Heart right ventricle (tissue), 16 donors: ENCODE measurements at regions not wholly inside any gene's neighbourhood (a gene's known extent, or its start where the extent isn't known, plus 50 kb on each side); places are given as distances from the start of the nearest gene placed in this dataset.
A peak's percentile ranks its signal among the peaks of the same experiment; 100 is the strongest.

ENCODE experiments used
- ATAC-seq, 8 donors: fragments of 200-7000 bp; cut with Tn5 transposase; one replicate each; pipeline ENCODE4 v1.9.1; 2020; ENCODE audit warnings: mild to moderate bottlenecking in 8 of 8, moderate library complexity in 8 of 8, moderate number of reproducible peaks in 1 of 8
- DNase-seq, 2 donors: peaks; one replicate each; pipeline ENCODE4 v3.0.0-alpha.2; 2020
- H3K27ac ChIP-seq, 10 donors: fragments of 200-600 bp; sonication (generic) in 2 of 10; one replicate each; pipeline versions ENCODE4 v1.5.0 to v1.8.0; 2020 to 2022; ENCODE audit warnings: mild to moderate bottlenecking in 3 of 10
- H3K27me3 ChIP-seq, 7 donors: fragments of 200-600 bp; one replicate each; pipeline ENCODE4 v1.8.0; 2021 to 2022; ENCODE audit warnings: mild to moderate bottlenecking in 2 of 7
- H3K36me3 ChIP-seq, 9 donors: fragments of 200-600 bp; sonication (generic) in 1 of 9; one replicate each; pipeline versions ENCODE4 v1.5.0 to v1.8.0; 2020 to 2022; ENCODE audit warnings: mild to moderate bottlenecking in 2 of 9
- H3K4me1 ChIP-seq, 9 donors: fragments of 200-600 bp; sonication (generic) in 1 of 9; one replicate each; pipeline versions ENCODE4 v1.5.0 to v1.8.0; 2020 to 2022; ENCODE audit warnings: mild to moderate bottlenecking in 4 of 9
- H3K4me3 ChIP-seq, 10 donors: fragments of 200-600 bp; sonication (generic) in 2 of 10; one replicate each; pipeline versions ENCODE4 v1.5.0 to v1.8.0; 2020 to 2022; ENCODE audit warnings: mild to moderate bottlenecking in 7 of 10, moderate library complexity in 2 of 10
- H3K9me3 ChIP-seq, 11 donors: fragments of 200-600 bp in 10 of 11; sonication (generic) in 2 of 11; one replicate each; pipeline versions ENCODE4 v1.5.0 to v1.8.0; 2013 to 2022; ENCODE audit warnings: mild to moderate bottlenecking in 2 of 11, control low read depth in 1 of 11, moderate library complexity in 1 of 11
- CTCF ChIP-seq, 9 donors: fragments of 200-600 bp; sonication (generic) in 2 of 9; IDR thresholded peaks; one replicate each; pipeline versions ENCODE4 v1.5.0 to v1.8.0; 2021 to 2022; ENCODE audit warnings: antibody characterized with exemption in 9 of 9, mild to moderate bottlenecking in 5 of 9, moderate library complexity in 1 of 9
- WGBS, 2 donors: extraction: QIAGEN DNeasy Blood & Tissue Kit; methylation state at CpG; one replicate each; pipeline ENCODE4 v1.1.7; 2013; ENCODE audit warnings: inconsistent platforms in 1 of 2; 5-methylcytosine and 5-hydroxymethylcytosine counted together
- intact Hi-C, 10 donors: fragments of 100-400 bp; cut with DNase I; formaldehyde crosslinking; loops; one replicate each; pipeline versions ENCODE4 v1.11.1 to v1.14.2; 2022
- donor health status: Arrhythmogenic right ventricular cardiomyopathy.
- donor health status: ischemic (EF 13 %, LVEDD 7.1; RV severe dilation, severe dysfunction).
- donor health status: healthy with polysubstance abuse.
- donor health status: DM: no; HTN: yes; CAD: no.
- donor health status: DM: no; HTN: no; CAD: no.
- donor health status: ischemic (EF 25% LVEDD 6.9; RV normal size, moderate dysfunction).
- donor health status: ischemic (EF 25% LVEDD 5.7; RV mildly dilated, moderate dysfunction).
- donor health status: healthy.
- donor health status: DM: yes; HTN: yes; CAD: no.
- donor health status: Ischemic cardiomyopathy.
- donor health status: ischemic (EF 35%, LVEDD 5.7; RV mildly dilated, moderate dysfunction).
- donor health status: nonischemic (EF 11% LVEDD 7.7; RV severe dilation, severe dysfunction).
- donor health status: DM: yes; HTN: yes; CAD: no.
- donor health status: PGD.
- donor health status: ischemic (EF 29% LVEDD 5.4; RV normal size, mild dysfunction).
- donor health status: nonischemic (EF 23%, LVEDD 6.1; RV moderate dilation, normal function).

- Histone ChIP-seq H3K27me3 (peaks cover 0 to 30% (median 23%) of the 10 kb centered on the region in 7 donors), H3K4me1 (peaks cover 0 to 6% (median 0%) of the 10 kb centered on the region in 9 donors), H3K36me3 (no peaks in the 10 kb centered on the region), H3K27ac (peak overlapping the region in 1 of 10 donors; percentile 51), H3K4me3 (no peak overlapping the region), H3K9me3 (peaks cover 0 to 13% (median 3%) of the 10 kb centered on the region in 11 donors)
- intact Hi-C loops, result no loop called here
- no peak for TF ChIP-seq CTCF (IDR thresholded peaks at IDR 0.05)
- peak; percentile 53 to 67 for DNase-seq
- 48 to 59% methylated on average over 13 of the region's 13 CpGs for WGBS, 2 donors
- peak; percentile 68 to 86 (median 74) for ATAC-seq
Observed at GRCh38 chr22:27397954-27398342, 403.6 kb downstream of the MN1 start.

GRCh38 chr22:27399161-27399560 is 402.4 kb downstream of the MN1 start:
- Histone ChIP-seq H3K27ac (no peak overlapping the region), H3K9me3 (peaks cover 0 to 18% (median 5%) of the 10 kb centered on the region in 11 donors), H3K4me3 (no peak overlapping the region), H3K4me1 (peaks cover 0 to 6% (median 0%) of the 10 kb centered on the region in 9 donors), H3K36me3 (no peaks in the 10 kb centered on the region), H3K27me3 (peaks cover 0 to 27% (median 23%) of the 10 kb centered on the region in 7 donors)
- WGBS, 2 donors, result 56% methylated on average over 19 of the region's 19 CpGs
- no peak for TF ChIP-seq CTCF (IDR thresholded peaks at IDR 0.05)
- intact Hi-C loops, result no loop called here
- ATAC-seq, result peak in 1 of 8 donors; percentile 12
- DNase-seq, result no peak

GRCh38 chr22:27400811-27401210 is 400.7 kb downstream of the MN1 start:
- no peak overlapping the region for H3K27ac ChIP-seq
- H3K9me3 ChIP-seq, result peaks cover 0 to 18% (median 5%) of the 10 kb centered on the region in 11 donors
- intact Hi-C loops, result loop anchor here in 1 of 10 donors (10.0 kb wide), 1 partner anchor 404 kb away; the partner anchor contains the start of gene MN1
- DNase-seq, result no peak
- no peak overlapping the region for H3K4me3 ChIP-seq
- peaks cover 0 to 6% (median 0%) of the 10 kb centered on the region in 9 donors for H3K4me1 ChIP-seq
- H3K27me3 ChIP-seq, result peaks cover 0 to 26% (median 21%) of the 10 kb centered on the region in 7 donors
- H3K36me3 ChIP-seq, result no peaks in the 10 kb centered on the region
- no peak for ATAC-seq
- no peak for TF ChIP-seq CTCF (IDR thresholded peaks at IDR 0.05)
- WGBS, 2 donors, result 0% methylated on average over 1 of the region's 1 CpG

- TF ChIP-seq CTCF (IDR thresholded peaks at IDR 0.05), result no peak
- ATAC-seq (no peak), DNase-seq (no peak)
- H3K9me3 ChIP-seq, result peaks cover 0 to 18% (median 5%) of the 10 kb centered on the region in 11 donors
- H3K27me3 ChIP-seq, result peaks cover 0 to 26% (median 21%) of the 10 kb centered on the region in 7 donors
- WGBS, 2 donors, result 81 to 88% methylated on average over 3 of the region's 3 CpGs
- no peak overlapping the region for H3K27ac ChIP-seq
- H3K4me3 ChIP-seq, result no peak overlapping the region
- no peaks in the 10 kb centered on the region for H3K36me3 ChIP-seq
- intact Hi-C loops, result loop anchor here in 1 of 10 donors (10.0 kb wide), 1 partner anchor 403 kb away; the partner anchor contains the start of gene MN1
- peaks cover 0 to 6% (median 0%) of the 10 kb centered on the region in 9 donors for H3K4me1 ChIP-seq
Observed at GRCh38 chr22:27401321-27401720, 400.2 kb downstream of the MN1 start.
